ENCODE measurements at regions not wholly inside any gene's neighbourhood (a gene's known extent, or its start where the extent isn't known, plus 50 kb on each side); places are given as distances from the start of the nearest gene placed in this dataset.

DNA sequence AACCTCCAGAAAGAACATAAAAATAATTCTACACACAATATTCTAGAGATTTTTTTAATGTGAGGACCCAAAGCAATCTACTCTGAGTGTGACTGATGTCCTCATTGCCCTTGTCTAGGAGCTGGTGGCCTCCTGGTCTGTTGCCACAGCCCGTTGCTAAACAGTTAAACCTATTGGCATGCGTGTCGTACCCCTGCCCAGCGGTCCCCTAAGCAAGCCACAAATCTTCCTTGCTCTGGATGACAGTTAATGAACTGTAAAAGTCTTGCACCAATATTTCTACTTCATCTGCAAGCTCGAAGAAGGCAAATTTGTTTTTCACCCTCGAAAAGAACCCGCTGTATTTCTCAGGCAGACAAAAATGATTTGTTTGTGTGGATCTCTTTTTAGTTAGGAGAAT, 489.1 kb upstream of the MEX3C start:
- Histone ChIP-seq H2AFZ (ENCODE audit: low read length) (no peak overlapping the region), H2BK120ac (ENCODE audit: low read depth, low read length, poor library complexity, severe bottlenecking) (no peak overlapping the region), H2BK12ac (ENCODE audit: insufficient read length, low read depth, low read length) (no peak overlapping the region), H4K8ac (replicated peaks; ENCODE audit: insufficient read length, low read depth, low read length) (no peak overlapping the region), H2AK5ac (ENCODE audit: insufficient read length, low read length) (no peak overlapping the region), H3K79me1 (ENCODE audit: insufficient read depth, low read depth, low read length, poor library complexity, severe bottlenecking) (no peaks in the 10 kb centered on the region), H3K4me1 (ENCODE audit: insufficient read depth, low read length) (no peaks in the 10 kb centered on the region), H3T11ph (ENCODE audit: low read length) (no peak overlapping the region), H3K56ac (ENCODE audit: insufficient read length, low read depth, low read length) (no peak overlapping the region), H3K14ac (ENCODE audit: insufficient read depth, low read length) (no peak overlapping the region), H4K91ac (ENCODE audit: insufficient read length, low read depth, low read length) (no peak overlapping the region), H3K4me2 (ENCODE audit: insufficient read depth, insufficient read length, low read length) (no peak overlapping the region), H3K23me2 (ENCODE audit: insufficient read length, low read depth, low read length, poor library complexity, severe bottlenecking) (no peaks in the 10 kb centered on the region), H3K4ac (ENCODE audit: low read depth, low read length) (no peak overlapping the region), H3K27ac (ENCODE audit: insufficient read length, low read depth, low read length) (no peak overlapping the region), H4K5ac (ENCODE audit: insufficient read length, low read depth, low read length) (no peak overlapping the region), H2BK15ac (ENCODE audit: low read depth, low read length) (no peak overlapping the region), H4K20me1 (ENCODE audit: control insufficient read depth, insufficient read depth, insufficient read length) (no peaks in the 10 kb centered on the region), H2BK20ac (ENCODE audit: low read depth, low read length, poor library complexity, severe bottlenecking) (no peak overlapping the region), H3K79me2 (ENCODE audit: insufficient read depth, low read length) (no peaks in the 10 kb centered on the region), H3K9ac (ENCODE audit: extremely low read depth, insufficient read length, low read length) (no peak overlapping the region), H3K23ac (ENCODE audit: insufficient read length, low read depth, low read length) (no peak overlapping the region), H2BK5ac (ENCODE audit: insufficient read length, low read length) (no peak overlapping the region), H3K18ac (ENCODE audit: insufficient read length, low read depth, low read length) (no peak overlapping the region), H3K27me3 (ENCODE audit: insufficient read depth, low read length) (no peaks in the 10 kb centered on the region), H3K9me3 (ENCODE audit: control insufficient read depth, low read depth, low read length) (no peaks in the 10 kb centered on the region)
- TF ChIP-seq, protein P1, sequence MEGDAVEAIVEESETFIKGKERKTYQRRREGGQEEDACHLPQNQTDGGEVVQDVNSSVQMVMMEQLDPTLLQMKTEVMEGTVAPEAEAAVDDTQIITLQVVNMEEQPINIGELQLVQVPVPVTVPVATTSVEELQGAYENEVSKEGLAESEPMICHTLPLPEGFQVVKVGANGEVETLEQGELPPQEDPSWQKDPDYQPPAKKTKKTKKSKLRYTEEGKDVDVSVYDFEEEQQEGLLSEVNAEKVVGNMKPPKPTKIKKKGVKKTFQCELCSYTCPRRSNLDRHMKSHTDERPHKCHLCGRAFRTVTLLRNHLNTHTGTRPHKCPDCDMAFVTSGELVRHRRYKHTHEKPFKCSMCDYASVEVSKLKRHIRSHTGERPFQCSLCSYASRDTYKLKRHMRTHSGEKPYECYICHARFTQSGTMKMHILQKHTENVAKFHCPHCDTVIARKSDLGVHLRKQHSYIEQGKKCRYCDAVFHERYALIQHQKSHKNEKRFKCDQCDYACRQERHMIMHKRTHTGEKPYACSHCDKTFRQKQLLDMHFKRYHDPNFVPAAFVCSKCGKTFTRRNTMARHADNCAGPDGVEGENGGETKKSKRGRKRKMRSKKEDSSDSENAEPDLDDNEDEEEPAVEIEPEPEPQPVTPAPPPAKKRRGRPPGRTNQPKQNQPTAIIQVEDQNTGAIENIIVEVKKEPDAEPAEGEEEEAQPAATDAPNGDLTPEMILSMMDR (conservative IDR thresholded peaks at IDR 0.05), result no peak
- H3K27me3 Mint-ChIP-seq (ENCODE audit: low read depth), result no peaks in the 10 kb centered on the region
- H3K9me3 Mint-ChIP-seq, result peaks cover 0 to 9% of the 10 kb centered on the region in 2 experiments; a peak in 4 of 5 replicates
- no peak overlapping the region for H3K4me3 Mint-ChIP-seq
- no peak for DNase-seq
- no CpG with 5 or more reads among the region's 7 CpGs for WGBS (ENCODE audit: extremely low coverage, insufficient read length, low lambda C conversion rate)
- no peaks in the 10 kb centered on the region for H3K36me3 Mint-ChIP-seq (ENCODE audit: insufficient read depth in 1 of 3, low read depth in 3 of 3)
- H3K27ac Mint-ChIP-seq, result no peak overlapping the region
- no peaks in the 10 kb centered on the region for H3K4me1 Mint-ChIP-seq
